ENCODE measurements at regions not wholly inside any gene's neighbourhood (a gene's known extent, or its start where the extent isn't known, plus 50 kb on each side); places are given as distances from the start of the nearest gene placed in this dataset.

GRCh38 chr5:143931476-143931875 is 119.5 kb downstream of the HMHB1 start:
- no peak for DNase-seq
- H3K9me3 ChIP-seq: no peaks in the 10 kb centered on the region
- no peaks in the 10 kb centered on the region for H3K27me3 ChIP-seq
- no peak overlapping the region for H3K4me3 ChIP-seq (ENCODE audit: low read depth, low read length)
- no peaks in the 10 kb centered on the region for H3K36me3 ChIP-seq
- H3K4me1 ChIP-seq: no peaks in the 10 kb centered on the region
- TF ChIP-seq CTCF (IDR thresholded peaks at IDR 0.05; ENCODE audit: low read depth, low read length): no peak

GRCh38 chr5:143931986-143932385 is 120.0 kb downstream of the HMHB1 start:
- no peak for DNase-seq
- no peak overlapping the region for H3K4me3 ChIP-seq (ENCODE audit: low read depth, low read length)
- no peak for TF ChIP-seq CTCF (IDR thresholded peaks at IDR 0.05; ENCODE audit: low read depth, low read length)

GRCh38 chr5:143932584-143932983 is 120.6 kb downstream of the HMHB1 start:
- DNase-seq: no peak
- Histone ChIP-seq H3K4me3 (ENCODE audit: low read depth, low read length) (no peak overlapping the region), H3K27me3 (no peaks in the 10 kb centered on the region), H3K4me1 (no peaks in the 10 kb centered on the region), H3K9me3 (no peaks in the 10 kb centered on the region), H3K36me3 (no peaks in the 10 kb centered on the region)
- no peak for TF ChIP-seq CTCF (IDR thresholded peaks at IDR 0.05; ENCODE audit: low read depth, low read length)

More at GRCh38 chr5:143931986-143932385, 120.0 kb downstream of the HMHB1 start:
- H3K36me3 ChIP-seq: no peaks in the 10 kb centered on the region
- H3K4me1 ChIP-seq: no peaks in the 10 kb centered on the region
- H3K9me3 ChIP-seq: no peaks in the 10 kb centered on the region
- no peaks in the 10 kb centered on the region for H3K27me3 ChIP-seq

- no peak overlapping the region for H3K4me3 ChIP-seq (ENCODE audit: low read depth, low read length)
- DNase-seq: no peak
- no peaks in the 10 kb centered on the region for H3K4me1 ChIP-seq
- H3K9me3 ChIP-seq: no peaks in the 10 kb centered on the region
- no peaks in the 10 kb centered on the region for H3K36me3 ChIP-seq
- TF ChIP-seq CTCF (IDR thresholded peaks at IDR 0.05; ENCODE audit: low read depth, low read length): no peak
- H3K27me3 ChIP-seq: no peaks in the 10 kb centered on the region
These were observed 121.5 kb downstream of the HMHB1 start for GRCh38 chr5:143933451-143933850.

GRCh38 chr5:143934821-143935220 is 122.9 kb downstream of the HMHB1 start:
- no peak for DNase-seq
- Histone ChIP-seq H3K27me3 (no peaks in the 10 kb centered on the region), H3K4me1 (no peaks in the 10 kb centered on the region), H3K4me3 (ENCODE audit: low read depth, low read length) (no peak overlapping the region), H3K9me3 (no peaks in the 10 kb centered on the region), H3K36me3 (no peaks in the 10 kb centered on the region)
- TF ChIP-seq CTCF (IDR thresholded peaks at IDR 0.05; ENCODE audit: low read depth, low read length): no peak

- H3K4me3 ChIP-seq (ENCODE audit: low read depth, low read length): no peak overlapping the region
- H3K4me1 ChIP-seq: no peaks in the 10 kb centered on the region
- H3K9me3 ChIP-seq: no peaks in the 10 kb centered on the region; the same call in 1 of the 2 replicates
- no peak for TF ChIP-seq CTCF (IDR thresholded peaks at IDR 0.05; ENCODE audit: low read depth, low read length)
- no peak for DNase-seq
- no peaks in the 10 kb centered on the region for H3K27me3 ChIP-seq
- H3K36me3 ChIP-seq: no peaks in the 10 kb centered on the region
These were observed 126.3 kb downstream of the HMHB1 start for GRCh38 chr5:143938230-143938629.

All from BE2C (cell line).